HEK293T (cell line): ENCODE measurements at regions not wholly inside any gene's neighbourhood (a gene's known extent, or its start where the extent isn't known, plus 50 kb on each side); places are given as distances from the start of the nearest gene placed in this dataset.

Experiments used
- ARNT ChIP-seq: fragments of 450-650 bp; IDR thresholded peaks from 2 replicates; pipeline ENCODE4 v1.6.1; 2017; ENCODE audit warnings: mild to moderate bottlenecking
- CTBP1 ChIP-seq: fragments of 450-650 bp; IDR thresholded peaks from 2 replicates; pipeline ENCODE4 v1.6.1; 2016; ENCODE audit warnings: borderline replicate concordance
- SP1 ChIP-seq: fragments of 450-650 bp; IDR thresholded peaks from 2 replicates; pipeline ENCODE4 v1.6.1; 2017
- SUZ12 ChIP-seq: fragments of 450-650 bp; IDR thresholded peaks from 2 replicates; pipeline ENCODE4 v1.6.1; 2016; ENCODE audit warnings: mild to moderate bottlenecking

GRCh38 chr2:115976916-115977315, 1534.5 kb downstream of the DPP10 start:
- TF ChIP-seq SP1 (no peak), CTBP1 (no peak), ARNT (no peak), SUZ12 (no peak)
